ENCODE measurements at regions not wholly inside any gene's neighbourhood (a gene's known extent, or its start where the extent isn't known, plus 50 kb on each side); places are given as distances from the start of the nearest gene placed in this dataset.

DNA sequence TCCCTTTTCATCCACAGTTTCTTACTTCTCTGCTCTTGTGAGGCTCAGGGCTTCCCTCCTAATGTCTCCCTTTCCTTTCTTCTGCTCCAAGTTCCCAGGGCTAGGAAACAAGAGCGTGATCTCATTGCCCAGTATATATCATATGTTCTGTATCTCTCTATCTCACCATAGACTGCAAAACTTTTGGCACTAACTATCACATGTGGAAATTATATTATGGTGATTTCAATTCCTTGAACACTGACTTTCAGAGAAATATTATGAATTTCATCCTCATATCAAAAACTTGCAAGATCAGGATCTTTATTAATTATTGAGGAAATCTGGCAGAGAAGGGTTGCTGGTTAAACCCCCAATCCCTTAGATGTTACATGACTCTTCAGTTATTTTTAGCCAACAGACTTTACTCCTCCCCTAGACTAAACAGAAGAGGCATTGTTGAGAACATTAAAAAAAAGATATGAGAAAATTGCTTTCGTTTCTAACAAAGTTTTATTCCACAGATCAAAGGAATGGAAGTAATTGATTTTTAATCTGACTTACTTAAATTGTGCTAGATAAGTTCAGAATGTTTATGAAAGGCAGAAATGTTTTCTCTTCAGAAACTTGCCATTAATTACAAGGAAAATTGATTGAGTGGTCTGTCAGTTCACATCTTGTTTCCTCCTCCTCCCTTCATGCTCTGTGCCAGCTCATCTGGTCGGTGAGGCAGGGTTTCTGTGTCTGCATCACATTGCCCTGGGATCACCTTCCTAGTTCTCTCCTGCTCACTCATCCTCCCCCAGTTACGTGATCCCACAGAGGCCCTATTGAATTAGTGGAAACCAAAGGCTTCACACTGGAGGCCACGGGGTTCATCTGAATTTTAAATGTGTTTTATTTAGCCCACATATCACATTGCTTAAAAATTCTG is 378.5 kb downstream of the LMO7 start:
- H3K36me3 ChIP-seq (ENCODE audit: control insufficient read depth, insufficient read depth, low read length) = no peaks in the 10 kb centered on the region
- intact Hi-C loops (cut with micrococcal nuclease; ENCODE audit: unreplicated experiment) = no loop called here

DNA sequence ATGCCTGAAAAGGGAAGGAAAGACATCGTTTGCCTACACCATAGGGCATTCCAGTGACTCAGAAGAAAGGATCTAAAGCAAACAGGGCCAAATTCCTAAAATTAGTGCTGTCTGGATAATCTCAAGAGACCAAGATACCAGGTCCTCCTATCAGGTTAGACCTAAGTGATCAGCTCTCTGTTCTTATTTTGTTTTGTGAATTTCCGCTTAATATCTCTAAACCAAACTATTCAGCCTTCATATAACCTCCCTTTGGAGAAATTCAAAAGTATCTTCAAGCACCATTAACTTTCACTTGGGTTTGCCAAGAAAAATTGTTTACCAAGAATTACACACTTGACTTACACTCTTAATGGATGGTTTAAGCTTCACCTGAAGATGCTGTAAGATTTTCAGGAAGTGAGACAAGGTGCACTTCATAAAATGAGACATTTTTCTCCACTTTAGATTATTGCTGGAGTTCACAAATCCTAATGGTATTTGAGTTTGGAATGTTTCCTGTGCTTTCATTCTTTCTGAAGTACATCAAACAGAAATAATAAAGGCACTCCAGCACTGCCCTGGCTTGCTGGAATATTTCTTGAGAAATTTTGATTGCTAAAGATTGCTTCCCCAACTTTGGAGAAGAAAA is 376.1 kb downstream of the LMO7 start:
- Histone ChIP-seq H3K4me3 (ENCODE audit: low read depth in 2 of 2, low read length in 2 of 2) (no peak overlapping the region), H3K27ac (ENCODE audit: low read length) (no peak overlapping the region), H3K36me3 (ENCODE audit: control insufficient read depth, insufficient read depth, low read length) (no peaks in the 10 kb centered on the region), H3K9me3 (ENCODE audit: control insufficient read depth, insufficient read depth, low read depth, low read length) (no peaks in the 10 kb centered on the region), H3K4me1 (ENCODE audit: control insufficient read depth, insufficient read depth, low read length) (no peaks in the 10 kb centered on the region), H3K27me3 (ENCODE audit: control insufficient read depth, insufficient read depth, low read length) (no peaks in the 10 kb centered on the region)
- ChIA-PET POLR2A (no interaction called here), CTCF (no interaction called here)
- ATAC-seq (no peak), DNase-seq (ENCODE audit: low read depth, low spot score) (no peak)
- no TSS peak for BruUV-seq (replicated peaks)
- intact Hi-C loops (cut with micrococcal nuclease; ENCODE audit: unreplicated experiment) (no loop called here), in situ Hi-C loops (cut with HindIII; ENCODE audit: low pct_unique_long_range_greater_than_20kb, low sequenced_read_pairs) (no loop called here)
- TF ChIP-seq TCF7L2 (IDR thresholded peaks at IDR 0.05; ENCODE audit: low read depth, low read length) (no peak), POLR2AphosphoS5 (IDR thresholded peaks at IDR 0.05; ENCODE audit: low read depth, low read length) (no peak), SIN3A (IDR thresholded peaks at IDR 0.05; ENCODE audit: borderline replicate concordance, insufficient read depth, low read depth, low read length) (no peak)
- TF ChIP-seq, protein P1, sequence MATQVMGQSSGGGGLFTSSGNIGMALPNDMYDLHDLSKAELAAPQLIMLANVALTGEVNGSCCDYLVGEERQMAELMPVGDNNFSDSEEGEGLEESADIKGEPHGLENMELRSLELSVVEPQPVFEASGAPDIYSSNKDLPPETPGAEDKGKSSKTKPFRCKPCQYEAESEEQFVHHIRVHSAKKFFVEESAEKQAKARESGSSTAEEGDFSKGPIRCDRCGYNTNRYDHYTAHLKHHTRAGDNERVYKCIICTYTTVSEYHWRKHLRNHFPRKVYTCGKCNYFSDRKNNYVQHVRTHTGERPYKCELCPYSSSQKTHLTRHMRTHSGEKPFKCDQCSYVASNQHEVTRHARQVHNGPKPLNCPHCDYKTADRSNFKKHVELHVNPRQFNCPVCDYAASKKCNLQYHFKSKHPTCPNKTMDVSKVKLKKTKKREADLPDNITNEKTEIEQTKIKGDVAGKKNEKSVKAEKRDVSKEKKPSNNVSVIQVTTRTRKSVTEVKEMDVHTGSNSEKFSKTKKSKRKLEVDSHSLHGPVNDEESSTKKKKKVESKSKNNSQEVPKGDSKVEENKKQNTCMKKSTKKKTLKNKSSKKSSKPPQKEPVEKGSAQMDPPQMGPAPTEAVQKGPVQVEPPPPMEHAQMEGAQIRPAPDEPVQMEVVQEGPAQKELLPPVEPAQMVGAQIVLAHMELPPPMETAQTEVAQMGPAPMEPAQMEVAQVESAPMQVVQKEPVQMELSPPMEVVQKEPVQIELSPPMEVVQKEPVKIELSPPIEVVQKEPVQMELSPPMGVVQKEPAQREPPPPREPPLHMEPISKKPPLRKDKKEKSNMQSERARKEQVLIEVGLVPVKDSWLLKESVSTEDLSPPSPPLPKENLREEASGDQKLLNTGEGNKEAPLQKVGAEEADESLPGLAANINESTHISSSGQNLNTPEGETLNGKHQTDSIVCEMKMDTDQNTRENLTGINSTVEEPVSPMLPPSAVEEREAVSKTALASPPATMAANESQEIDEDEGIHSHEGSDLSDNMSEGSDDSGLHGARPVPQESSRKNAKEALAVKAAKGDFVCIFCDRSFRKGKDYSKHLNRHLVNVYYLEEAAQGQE (IDR thresholded peaks at IDR 0.05; ENCODE audit: insufficient read depth in 1 of 2, low read depth in 2 of 2, low read length in 1 of 2) = no peak
- TF ChIP-seq, protein P2, sequence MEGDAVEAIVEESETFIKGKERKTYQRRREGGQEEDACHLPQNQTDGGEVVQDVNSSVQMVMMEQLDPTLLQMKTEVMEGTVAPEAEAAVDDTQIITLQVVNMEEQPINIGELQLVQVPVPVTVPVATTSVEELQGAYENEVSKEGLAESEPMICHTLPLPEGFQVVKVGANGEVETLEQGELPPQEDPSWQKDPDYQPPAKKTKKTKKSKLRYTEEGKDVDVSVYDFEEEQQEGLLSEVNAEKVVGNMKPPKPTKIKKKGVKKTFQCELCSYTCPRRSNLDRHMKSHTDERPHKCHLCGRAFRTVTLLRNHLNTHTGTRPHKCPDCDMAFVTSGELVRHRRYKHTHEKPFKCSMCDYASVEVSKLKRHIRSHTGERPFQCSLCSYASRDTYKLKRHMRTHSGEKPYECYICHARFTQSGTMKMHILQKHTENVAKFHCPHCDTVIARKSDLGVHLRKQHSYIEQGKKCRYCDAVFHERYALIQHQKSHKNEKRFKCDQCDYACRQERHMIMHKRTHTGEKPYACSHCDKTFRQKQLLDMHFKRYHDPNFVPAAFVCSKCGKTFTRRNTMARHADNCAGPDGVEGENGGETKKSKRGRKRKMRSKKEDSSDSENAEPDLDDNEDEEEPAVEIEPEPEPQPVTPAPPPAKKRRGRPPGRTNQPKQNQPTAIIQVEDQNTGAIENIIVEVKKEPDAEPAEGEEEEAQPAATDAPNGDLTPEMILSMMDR (IDR thresholded peaks at IDR 0.05) = no peak

More for the DNA sequence above, 378.5 kb downstream of the LMO7 start:
- no peak for DNase-seq (ENCODE audit: low read depth, low spot score)
- in situ Hi-C loops (cut with HindIII; ENCODE audit: low pct_unique_long_range_greater_than_20kb, low sequenced_read_pairs) = no loop called here
- ChIA-PET POLR2A (no interaction called here), CTCF (no interaction called here)
- Histone ChIP-seq H3K27me3 (ENCODE audit: control insufficient read depth, insufficient read depth, low read length) (no peaks in the 10 kb centered on the region), H3K4me1 (ENCODE audit: control insufficient read depth, insufficient read depth, low read length) (no peaks in the 10 kb centered on the region), H3K4me3 (ENCODE audit: low read depth in 2 of 2, low read length in 2 of 2) (no peak overlapping the region), H3K9me3 (ENCODE audit: control insufficient read depth, insufficient read depth, low read depth, low read length) (no peaks in the 10 kb centered on the region), H3K27ac (ENCODE audit: low read length) (no peak overlapping the region)
- TF ChIP-seq, protein P2 (IDR thresholded peaks at IDR 0.05) = no peak
- no peak for TF ChIP-seq SIN3A (IDR thresholded peaks at IDR 0.05; ENCODE audit: borderline replicate concordance, insufficient read depth, low read depth, low read length)
- no peak for TF ChIP-seq TCF7L2 (IDR thresholded peaks at IDR 0.05; ENCODE audit: low read depth, low read length)
- ATAC-seq = no peak
- no TSS peak for BruUV-seq (replicated peaks)

Measured in Panc1 (cell line).